GM12874 (cell line): ENCODE measurements at regions not wholly inside any gene's neighbourhood (a gene's known extent, or its start where the extent isn't known, plus 50 kb on each side); places are given as distances from the start of the nearest gene placed in this dataset.

Experiments used
- CTCF ChIP-seq: IDR thresholded peaks from 2 replicates; pipeline ENCODE4 v1.5.1; 2011; ENCODE audit warnings: low read depth, mild to moderate bottlenecking, control low read depth, low read length, moderate library complexity; ENCODE audit not compliant: insufficient read depth

- TF ChIP-seq CTCF = no peak
Measured at GRCh38 chr13:26910754-26911465, 150.3 kb upstream of the GPR12 start.

GRCh38 chr13:26909477-26909876, 148.9 kb upstream of the GPR12 start:
- no peak for TF ChIP-seq CTCF

GRCh38 chr13:26908126-26908525, 147.5 kb upstream of the GPR12 start:
- TF ChIP-seq CTCF = no peak

- TF ChIP-seq CTCF = no peak
Measured at GRCh38 chr13:26899202-26899601, 138.6 kb upstream of the GPR12 start.

- TF ChIP-seq CTCF = no peak
Measured at GRCh38 chr13:26897706-26898550, 137.3 kb upstream of the GPR12 start.

GRCh38 chr13:26896986-26897668, 136.5 kb upstream of the GPR12 start:
- TF ChIP-seq CTCF = no peak

- TF ChIP-seq CTCF = no peak
Measured at GRCh38 chr13:26895808-26896466, 135.4 kb upstream of the GPR12 start.
